ENCODE measurements at regions not wholly inside any gene's neighbourhood (a gene's known extent, or its start where the extent isn't known, plus 50 kb on each side); places are given as distances from the start of the nearest gene placed in this dataset.

GRCh38 chr2:121059651-121060649 lies 225.1 kb downstream of the TFCP2L1 start:
- ChIA-PET CTCF (interaction anchor here (0.5 to 1.4 kb wide), 6 partner anchors 11 to 365 kb away, joined by 3 to 9 read pairs (median 4); no protein-coding TSS in a partner anchor), POLR2A (interaction anchor here (0.6 kb wide), 1 partner anchor 37 kb away, joined by 3 read pairs; no protein-coding TSS in a partner anchor)
- DNase-seq (ENCODE audit: low read depth, low spot score), result no peak
- TF ChIP-seq CTCF (IDR thresholded peaks at IDR 0.05; ENCODE audit: low read depth, low read length), result no peak
- H3K27ac ChIP-seq (ENCODE audit: low read depth, low read length), result no peak overlapping the region
- H3K4me3 ChIP-seq (ENCODE audit: low read depth, low read length), result no peak overlapping the region
- H3K9me3 ChIP-seq (ENCODE audit: control insufficient read depth, insufficient read depth, low read length), result no peaks in the 10 kb centered on the region; the same call in 1 of the 2 replicates
- peaks cover 53% of the 10 kb centered on the region for H3K27me3 ChIP-seq (ENCODE audit: control insufficient read depth, insufficient read depth, low read length)

GRCh38 chr2:121061633-121062032 lies 223.4 kb downstream of the TFCP2L1 start:
- TF ChIP-seq CTCF (IDR thresholded peaks at IDR 0.05; ENCODE audit: low read depth, low read length), result no peak
- ChIA-PET POLR2A (no interaction called here), CTCF (interaction anchor here (0.6 to 1.4 kb wide), 4 partner anchors 10 to 366 kb away, joined by 3 to 9 read pairs (median 4); no protein-coding TSS in a partner anchor)
- H3K4me3 ChIP-seq (ENCODE audit: low read depth, low read length), result no peak overlapping the region
- H3K9me3 ChIP-seq (ENCODE audit: control insufficient read depth, insufficient read depth, low read length), result peaks cover 3% of the 10 kb centered on the region; the same call in 1 of the 2 replicates
- DNase-seq (ENCODE audit: low read depth, low spot score), result no peak
- no peak overlapping the region for H3K27ac ChIP-seq (ENCODE audit: low read depth, low read length)
- peaks cover 57% of the 10 kb centered on the region for H3K27me3 ChIP-seq (ENCODE audit: control insufficient read depth, insufficient read depth, low read length)

- no peak for TF ChIP-seq CTCF (IDR thresholded peaks at IDR 0.05; ENCODE audit: low read depth, low read length)
- no peak for DNase-seq (ENCODE audit: low read depth, low spot score)
- ChIA-PET CTCF (interaction anchor here (0.6 kb wide), 2 partner anchors 32 to 368 kb away, joined by 3 read pairs; no protein-coding TSS in a partner anchor), POLR2A (no interaction called here)
- Histone ChIP-seq H3K27me3 (ENCODE audit: control insufficient read depth, insufficient read depth, low read length) (peaks cover 69% of the 10 kb centered on the region), H3K9me3 (ENCODE audit: control insufficient read depth, insufficient read depth, low read length) (peaks cover 3% of the 10 kb centered on the region; the same call in 1 of the 2 replicates), H3K4me3 (ENCODE audit: low read depth, low read length) (no peak overlapping the region), H3K27ac (ENCODE audit: low read depth, low read length) (no peak overlapping the region)
Observed at GRCh38 chr2:121063471-121063870, 221.5 kb downstream of the TFCP2L1 start.

- Histone ChIP-seq H3K27me3 (ENCODE audit: control insufficient read depth, insufficient read depth, low read length) (peaks cover 76% of the 10 kb centered on the region), H3K4me3 (ENCODE audit: low read depth, low read length) (no peak overlapping the region), H3K27ac (ENCODE audit: low read depth, low read length) (no peak overlapping the region), H3K9me3 (ENCODE audit: control insufficient read depth, insufficient read depth, low read length) (0 out of 2 replicates have a peak, but pooled peaks cover 3% of the 10 kb centered on the region)
- ChIA-PET CTCF (interaction anchor here (0.6 to 1.2 kb wide), 3 partner anchors 11 to 369 kb away, joined by 3 to 4 read pairs (median 3); no protein-coding TSS in a partner anchor), POLR2A (no interaction called here)
- DNase-seq (ENCODE audit: low read depth, low spot score), result no peak
- no peak for TF ChIP-seq CTCF (IDR thresholded peaks at IDR 0.05; ENCODE audit: low read depth, low read length)
Observed at GRCh38 chr2:121064186-121064585, 220.8 kb downstream of the TFCP2L1 start.

All from AG04450 (cell line).